ENCODE measurements at regions not wholly inside any gene's neighbourhood (a gene's known extent, or its start where the extent isn't known, plus 50 kb on each side); places are given as distances from the start of the nearest gene placed in this dataset.

GRCh38 chr2:219743548-219743947 is 116.1 kb downstream of the SLC4A3 start (continued):
- TF ChIP-seq ZNF521 (tag by site-specific recombination; IDR thresholded peaks at IDR 0.05): no peak
- TF ChIP-seq GLI4 (tag by site-specific recombination; IDR thresholded peaks at IDR 0.05): no peak
- TF ChIP-seq KLF9 (tag by site-specific recombination; IDR thresholded peaks at IDR 0.05; ENCODE audit: low read depth): no peak
- TF ChIP-seq ZNF777 (tag by site-specific recombination; IDR thresholded peaks at IDR 0.05; ENCODE audit: borderline replicate concordance): no peak

- Histone ChIP-seq H3K4me1 (ENCODE audit: control insufficient read depth, insufficient read depth, low read length) (peaks cover 3% of the 10 kb centered on the region; the same call in 1 of the 2 replicates), H3K36me3 (ENCODE audit: control insufficient read depth in 2 of 2, insufficient read depth in 1 of 2, low read length in 2 of 2) (no peaks in the 10 kb centered on the region), H3K4me3 (ENCODE audit: low read depth, low read length) (no peak overlapping the region), H3K9me3 (ENCODE audit: control insufficient read depth, insufficient read depth, low read depth, low read length) (no peaks in the 10 kb centered on the region), H3K27ac (ENCODE audit: extremely low read depth, low read depth, low read length) (no peak overlapping the region)
- ChIA-PET POLR2A (no interaction called here), CTCF (interaction anchor here (0.5 to 1.6 kb wide), 7 partner anchors 9 to 1830 kb away, joined by 3 to 7 read pairs (median 4); no protein-coding TSS in a partner anchor)
- TF ChIP-seq ZNF624 (tag by site-specific recombination; IDR thresholded peaks at IDR 0.05) (no peak), WT1 (tag by site-specific recombination; IDR thresholded peaks at IDR 0.05) (no peak), ZNF394 (tag by site-specific recombination; IDR thresholded peaks at IDR 0.05; ENCODE audit: borderline replicate concordance) (no peak), RBAK (tag by site-specific recombination; IDR thresholded peaks at IDR 0.05) (no peak), KLF8 (tag by site-specific recombination; IDR thresholded peaks at IDR 0.05) (no peak), ZIC2 (tag by site-specific recombination; IDR thresholded peaks at IDR 0.05) (no peak), ZBTB48 (tag by site-specific recombination; IDR thresholded peaks at IDR 0.05) (no peak), ZNF221 (tag by site-specific recombination; IDR thresholded peaks at IDR 0.05; ENCODE audit: borderline replicate concordance) (no peak), ZNF560 (tag by site-specific recombination; IDR thresholded peaks at IDR 0.05; ENCODE audit: borderline replicate concordance) (no peak), CTCF (tag by site-specific recombination; IDR thresholded peaks at IDR 0.05) (no peak), ZNF501 (tag by site-specific recombination; IDR thresholded peaks at IDR 0.05) (no peak), KLF17 (tag by site-specific recombination; IDR thresholded peaks at IDR 0.05) (no peak)
- TF ChIP-seq, protein P1, sequence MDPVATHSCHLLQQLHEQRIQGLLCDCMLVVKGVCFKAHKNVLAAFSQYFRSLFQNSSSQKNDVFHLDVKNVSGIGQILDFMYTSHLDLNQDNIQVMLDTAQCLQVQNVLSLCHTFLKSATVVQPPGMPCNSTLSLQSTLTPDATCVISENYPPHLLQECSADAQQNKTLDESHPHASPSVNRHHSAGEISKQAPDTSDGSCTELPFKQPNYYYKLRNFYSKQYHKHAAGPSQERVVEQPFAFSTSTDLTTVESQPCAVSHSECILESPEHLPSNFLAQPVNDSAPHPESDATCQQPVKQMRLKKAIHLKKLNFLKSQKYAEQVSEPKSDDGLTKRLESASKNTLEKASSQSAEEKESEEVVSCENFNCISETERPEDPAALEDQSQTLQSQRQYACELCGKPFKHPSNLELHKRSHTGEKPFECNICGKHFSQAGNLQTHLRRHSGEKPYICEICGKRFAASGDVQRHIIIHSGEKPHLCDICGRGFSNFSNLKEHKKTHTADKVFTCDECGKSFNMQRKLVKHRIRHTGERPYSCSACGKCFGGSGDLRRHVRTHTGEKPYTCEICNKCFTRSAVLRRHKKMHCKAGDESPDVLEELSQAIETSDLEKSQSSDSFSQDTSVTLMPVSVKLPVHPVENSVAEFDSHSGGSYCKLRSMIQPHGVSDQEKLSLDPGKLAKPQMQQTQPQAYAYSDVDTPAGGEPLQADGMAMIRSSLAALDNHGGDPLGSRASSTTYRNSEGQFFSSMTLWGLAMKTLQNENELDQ (tag by site-specific recombination; IDR thresholded peaks at IDR 0.05; ENCODE audit: low read depth): no peak
- TF ChIP-seq, protein P2, sequence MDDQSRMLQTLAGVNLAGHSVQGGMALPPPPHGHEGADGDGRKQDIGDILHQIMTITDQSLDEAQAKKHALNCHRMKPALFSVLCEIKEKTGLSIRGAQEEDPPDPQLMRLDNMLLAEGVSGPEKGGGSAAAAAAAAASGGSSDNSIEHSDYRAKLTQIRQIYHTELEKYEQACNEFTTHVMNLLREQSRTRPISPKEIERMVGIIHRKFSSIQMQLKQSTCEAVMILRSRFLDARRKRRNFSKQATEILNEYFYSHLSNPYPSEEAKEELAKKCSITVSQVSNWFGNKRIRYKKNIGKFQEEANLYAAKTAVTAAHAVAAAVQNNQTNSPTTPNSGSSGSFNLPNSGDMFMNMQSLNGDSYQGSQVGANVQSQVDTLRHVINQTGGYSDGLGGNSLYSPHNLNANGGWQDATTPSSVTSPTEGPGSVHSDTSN (CRISPR knock-in tag; IDR thresholded peaks at IDR 0.05): no peak
- TF ChIP-seq, protein P3, sequence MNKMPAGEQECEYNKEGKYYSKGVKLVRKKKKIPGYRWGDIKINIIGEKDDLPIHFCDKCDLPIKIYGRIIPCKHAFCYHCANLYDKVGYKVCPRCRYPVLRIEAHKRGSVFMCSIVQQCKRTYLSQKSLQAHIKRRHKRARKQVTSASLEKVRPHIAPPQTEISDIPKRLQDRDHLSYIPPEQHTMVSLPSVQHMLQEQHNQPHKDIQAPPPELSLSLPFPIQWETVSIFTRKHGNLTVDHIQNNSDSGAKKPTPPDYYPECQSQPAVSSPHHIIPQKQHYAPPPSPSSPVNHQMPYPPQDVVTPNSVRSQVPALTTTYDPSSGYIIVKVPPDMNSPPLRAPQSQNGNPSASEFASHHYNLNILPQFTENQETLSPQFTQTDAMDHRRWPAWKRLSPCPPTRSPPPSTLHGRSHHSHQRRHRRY (tag by site-specific recombination; IDR thresholded peaks at IDR 0.05): no peak
Observed at GRCh38 chr2:219744066-219744465, 116.6 kb downstream of the SLC4A3 start.
